BLaER1 treated with 17β-estradiol and CSF1 and Interleukin-3, amounts not matched to agents 10 nM and 100 nM (cell line): ENCODE measurements at regions not wholly inside any gene's neighbourhood (a gene's known extent, or its start where the extent isn't known, plus 50 kb on each side); places are given as distances from the start of the nearest gene placed in this dataset.

Experiments
- H3K27ac ChIP-seq, 11 experiments: shearing (Covaris generic); formaldehyde crosslinking; 2 replicates each; pipeline ENCODE4 v1.8.1; 2022
- H3K27me3 ChIP-seq, 11 experiments: shearing (Covaris generic); formaldehyde crosslinking; 2 replicates each; pipeline ENCODE4 v1.8.1; 2022
- H3K36me3 ChIP-seq, 11 experiments: shearing (Covaris generic); formaldehyde crosslinking; 2 replicates each; pipeline ENCODE4 v1.8.1; 2022
- H3K4me1 ChIP-seq, 10 experiments: shearing (Covaris generic); formaldehyde crosslinking; 2 replicates each; pipeline ENCODE4 v1.8.1; 2022
- H3K4me2 ChIP-seq, 11 experiments: shearing (Covaris generic); formaldehyde crosslinking; 2 replicates each; pipeline ENCODE4 v1.8.1; 2022
- H3K4me3 ChIP-seq, 10 experiments: shearing (Covaris generic); formaldehyde crosslinking; 2 replicates each; pipeline ENCODE4 v1.8.1; 2022
- H3K9ac ChIP-seq, 11 experiments: shearing (Covaris generic); formaldehyde crosslinking; 2 replicates each; pipeline ENCODE4 v1.8.1; 2022
- H3K9me3 ChIP-seq, 11 experiments: shearing (Covaris generic); formaldehyde crosslinking; replicated peaks in 1 of 11; 2 replicates each; pipeline ENCODE4 v1.8.1; 2022
- H4K20me1 ChIP-seq, 11 experiments: shearing (Covaris generic); formaldehyde crosslinking; 2 replicates each; pipeline ENCODE4 v1.8.1; 2022
- Cebpa-rat ChIP-seq, 11 experiments: shearing (Covaris generic); IDR thresholded peaks; 2 replicates each; pipeline ENCODE4 v1.8.1; 2022

DNA sequence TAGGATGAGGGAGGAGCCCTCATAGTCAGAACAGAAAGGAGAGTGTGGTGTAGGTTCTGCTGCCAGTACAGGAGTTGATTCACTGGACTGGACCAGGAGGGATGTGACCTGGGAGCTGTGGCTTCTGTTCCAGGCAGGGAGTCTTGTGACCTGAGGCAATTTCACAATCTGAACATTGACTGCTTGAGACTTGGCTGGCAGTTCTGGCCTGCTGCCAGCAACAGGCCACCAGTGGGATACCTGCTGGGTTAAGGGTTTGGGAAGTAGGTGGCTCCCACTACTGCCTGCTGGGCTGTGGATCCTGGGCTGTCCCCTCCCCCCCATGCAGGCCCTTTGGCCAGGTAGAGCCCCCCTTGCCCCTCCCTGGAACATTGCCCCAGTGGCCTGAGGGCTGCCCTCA, 268.6 kb upstream of the ARRDC3 start:
- H3K27me3 ChIP-seq, result no peaks in the 10 kb centered on the region
- no peaks in the 10 kb centered on the region for H3K36me3 ChIP-seq
- no peak overlapping the region for H3K4me3 ChIP-seq
- no peaks in the 10 kb centered on the region for H3K4me1 ChIP-seq
- no peaks in the 10 kb centered on the region for H4K20me1 ChIP-seq
- TF ChIP-seq Cebpa-rat (IDR thresholded peaks at IDR 0.05), result no peak
- no peak overlapping the region for H3K4me2 ChIP-seq
- H3K27ac ChIP-seq, result no peak overlapping the region
- no peak overlapping the region for H3K9ac ChIP-seq
- H3K9me3 ChIP-seq, result peaks cover 12 to 32% (median 24%) of the 10 kb centered on the region in 11 experiments; a peak in 21 of 22 replicates

DNA sequence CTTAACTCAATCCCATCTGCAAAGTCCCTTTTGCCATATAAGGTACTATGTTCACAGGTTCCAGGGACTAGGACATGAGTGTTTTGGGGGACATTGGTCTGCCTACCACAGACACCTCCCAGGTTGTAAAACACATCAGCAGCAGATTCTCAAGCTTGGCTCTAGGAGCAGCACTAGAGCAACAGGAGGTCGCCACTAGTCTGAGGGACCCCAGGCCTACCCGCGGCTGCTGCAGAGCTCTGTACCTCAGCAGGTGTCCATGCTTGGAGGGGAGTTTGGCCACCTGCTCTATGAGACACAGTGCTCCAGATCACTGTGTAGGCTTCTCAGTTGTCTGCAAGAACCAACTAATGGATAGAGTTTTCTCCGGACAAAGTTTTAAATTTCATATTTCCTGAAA, 262.2 kb upstream of the ARRDC3 start:
- no peak overlapping the region for H3K4me3 ChIP-seq
- no peaks in the 10 kb centered on the region for H3K27me3 ChIP-seq
- H3K4me2 ChIP-seq, result no peak overlapping the region
- H3K9me3 ChIP-seq, result no peaks in the 10 kb centered on the region
- H3K9ac ChIP-seq, result no peak overlapping the region
- TF ChIP-seq Cebpa-rat (IDR thresholded peaks at IDR 0.05), result no peak
- no peaks in the 10 kb centered on the region for H4K20me1 ChIP-seq
- no peaks in the 10 kb centered on the region for H3K4me1 ChIP-seq
- no peak overlapping the region for H3K27ac ChIP-seq
- H3K36me3 ChIP-seq, result no peaks in the 10 kb centered on the region

DNA sequence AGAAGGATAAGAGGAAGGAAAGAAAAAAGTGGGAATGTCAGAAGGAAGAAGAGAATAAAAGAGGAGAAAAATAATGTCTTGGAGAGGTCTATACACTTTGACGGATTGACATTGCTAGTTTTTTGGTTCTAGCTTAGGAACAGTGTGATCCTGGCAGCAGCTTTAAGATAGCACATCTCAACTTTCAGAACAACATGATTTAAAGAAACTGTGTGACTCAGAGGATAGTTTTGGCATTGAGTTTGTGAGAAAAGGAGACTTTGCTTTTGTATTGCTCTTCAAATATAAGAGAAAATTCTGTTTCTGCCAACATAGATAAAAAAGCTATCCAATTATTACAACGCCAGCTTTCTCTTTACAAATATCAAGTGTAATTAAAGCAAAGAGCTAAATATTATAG, 260.7 kb upstream of the ARRDC3 start:
- TF ChIP-seq Cebpa-rat (IDR thresholded peaks at IDR 0.05), result no peak
- no peaks in the 10 kb centered on the region for H3K4me1 ChIP-seq
- no peaks in the 10 kb centered on the region for H3K27me3 ChIP-seq
- no peaks in the 10 kb centered on the region for H3K9me3 ChIP-seq
- no peaks in the 10 kb centered on the region for H4K20me1 ChIP-seq
- no peak overlapping the region for H3K9ac ChIP-seq
- H3K4me3 ChIP-seq, result no peak overlapping the region
- H3K36me3 ChIP-seq, result no peaks in the 10 kb centered on the region
- H3K4me2 ChIP-seq, result no peak overlapping the region
- no peak overlapping the region for H3K27ac ChIP-seq

DNA sequence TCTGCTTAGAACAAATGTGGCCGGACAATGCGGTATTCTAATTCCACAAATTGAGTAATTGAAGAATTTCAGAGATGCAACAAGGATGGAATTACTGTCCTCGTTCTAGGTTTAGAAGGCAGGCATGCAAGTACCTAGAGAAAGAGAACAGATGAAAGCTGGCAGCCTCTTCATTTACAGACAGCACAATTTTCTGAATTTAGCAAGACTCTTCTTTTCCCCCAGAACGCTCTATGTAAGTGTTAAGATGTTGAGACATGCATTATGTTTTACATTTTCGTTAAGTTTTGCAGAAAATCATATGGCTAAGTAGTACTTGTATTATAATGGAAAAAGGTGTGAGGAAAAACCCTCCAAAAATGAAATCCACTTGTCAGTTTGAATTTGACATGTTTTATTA, 259.5 kb upstream of the ARRDC3 start:
- H3K27me3 ChIP-seq, result no peaks in the 10 kb centered on the region
- H3K4me2 ChIP-seq, result no peak overlapping the region
- no peaks in the 10 kb centered on the region for H3K36me3 ChIP-seq
- no peak overlapping the region for H3K9ac ChIP-seq
- H4K20me1 ChIP-seq, result no peaks in the 10 kb centered on the region
- no peak overlapping the region for H3K27ac ChIP-seq
- H3K4me1 ChIP-seq, result no peaks in the 10 kb centered on the region
- TF ChIP-seq Cebpa-rat (IDR thresholded peaks at IDR 0.05), result no peak
- H3K4me3 ChIP-seq, result no peak overlapping the region
- no peaks in the 10 kb centered on the region for H3K9me3 ChIP-seq

DNA sequence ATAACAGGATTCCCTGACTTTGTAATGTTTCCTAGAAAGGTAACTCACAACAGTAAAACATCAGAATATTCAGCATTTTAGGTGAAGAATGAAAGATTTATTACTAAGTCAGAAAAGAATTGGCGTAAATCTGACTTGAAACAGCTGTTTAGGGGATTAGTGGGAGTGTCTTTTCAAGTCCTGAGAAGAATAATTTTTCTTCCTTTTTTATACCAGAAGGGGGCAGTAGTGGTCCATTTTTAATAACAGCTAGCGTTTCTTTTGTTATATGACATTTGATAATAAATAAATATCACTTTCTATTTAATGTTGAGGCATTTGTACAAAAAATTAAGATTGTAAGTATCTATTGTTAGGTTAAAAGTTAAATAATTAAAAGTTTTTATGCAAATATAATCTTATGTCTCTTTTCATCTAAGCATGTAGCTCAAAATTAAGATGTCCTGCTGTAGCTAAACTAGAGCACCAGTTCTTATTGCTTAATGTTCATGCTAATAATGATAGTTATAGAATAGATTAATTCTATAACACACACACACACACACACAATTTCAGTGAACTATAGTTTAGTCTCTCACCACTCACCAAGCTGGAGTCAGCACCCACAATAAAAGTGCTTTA, 258.7 kb upstream of the ARRDC3 start:
- no peaks in the 10 kb centered on the region for H3K27me3 ChIP-seq
- no peaks in the 10 kb centered on the region for H3K4me1 ChIP-seq
- H3K4me2 ChIP-seq, result no peak overlapping the region
- no peaks in the 10 kb centered on the region for H3K9me3 ChIP-seq
- H4K20me1 ChIP-seq, result no peaks in the 10 kb centered on the region
- TF ChIP-seq Cebpa-rat (IDR thresholded peaks at IDR 0.05), result no peak
- no peak overlapping the region for H3K9ac ChIP-seq
- no peak overlapping the region for H3K4me3 ChIP-seq
- H3K36me3 ChIP-seq, result no peaks in the 10 kb centered on the region
- H3K27ac ChIP-seq, result no peak overlapping the region

DNA sequence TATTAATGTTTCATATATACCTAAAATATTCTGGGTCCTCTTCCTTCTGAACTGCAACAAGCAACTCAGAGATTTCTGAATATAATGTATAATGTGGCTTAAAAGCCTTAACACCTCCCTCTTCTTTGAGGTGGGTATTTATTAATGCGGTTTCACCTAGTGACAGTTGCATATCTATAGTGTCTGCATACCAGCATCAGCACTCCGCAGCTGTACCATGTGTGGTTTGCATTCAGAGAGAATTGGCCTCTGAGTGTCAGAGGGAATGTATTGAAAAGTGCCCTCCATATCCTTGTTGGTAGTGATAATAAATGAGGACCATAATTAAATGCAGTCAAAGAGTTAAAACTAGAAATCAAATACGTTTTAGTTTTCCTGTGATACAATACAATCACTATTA, 256.6 kb upstream of the ARRDC3 start:
- no peak for TF ChIP-seq Cebpa-rat (IDR thresholded peaks at IDR 0.05)

DNA sequence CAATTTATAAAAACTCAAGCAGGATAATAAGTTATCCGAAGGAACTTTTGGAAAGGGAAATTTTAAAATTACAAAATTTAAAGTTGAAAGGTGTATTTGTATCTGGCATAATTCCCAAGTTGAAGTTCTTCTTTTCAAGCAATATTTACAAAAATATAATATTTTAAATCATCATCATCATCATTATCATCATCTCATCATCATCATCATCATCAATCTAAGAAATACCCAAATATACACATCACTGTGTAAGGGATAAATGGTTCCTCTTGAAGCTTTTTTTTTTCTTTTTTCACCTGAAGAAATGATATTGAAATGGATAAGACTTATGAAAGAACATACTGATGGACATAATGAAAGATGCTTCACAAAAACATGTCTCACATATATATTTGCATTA, 254.9 kb upstream of the ARRDC3 start:
- TF ChIP-seq Cebpa-rat (IDR thresholded peaks at IDR 0.05), result no peak
- H3K9me3 ChIP-seq, result no peaks in the 10 kb centered on the region
- H3K27ac ChIP-seq, result no peak overlapping the region
- no peaks in the 10 kb centered on the region for H4K20me1 ChIP-seq
- no peak overlapping the region for H3K9ac ChIP-seq
- no peak overlapping the region for H3K4me2 ChIP-seq
- H3K4me1 ChIP-seq, result no peaks in the 10 kb centered on the region
- H3K27me3 ChIP-seq, result no peaks in the 10 kb centered on the region
- no peak overlapping the region for H3K4me3 ChIP-seq
- H3K36me3 ChIP-seq, result no peaks in the 10 kb centered on the region

More for the DNA sequence above, 256.6 kb upstream of the ARRDC3 start:
- Histone ChIP-seq H3K36me3 (no peaks in the 10 kb centered on the region), H3K4me1 (no peaks in the 10 kb centered on the region), H3K9me3 (no peaks in the 10 kb centered on the region), H3K4me2 (no peak overlapping the region), H4K20me1 (no peaks in the 10 kb centered on the region), H3K27me3 (no peaks in the 10 kb centered on the region), H3K4me3 (no peak overlapping the region), H3K27ac (no peak overlapping the region), H3K9ac (no peak overlapping the region)

DNA sequence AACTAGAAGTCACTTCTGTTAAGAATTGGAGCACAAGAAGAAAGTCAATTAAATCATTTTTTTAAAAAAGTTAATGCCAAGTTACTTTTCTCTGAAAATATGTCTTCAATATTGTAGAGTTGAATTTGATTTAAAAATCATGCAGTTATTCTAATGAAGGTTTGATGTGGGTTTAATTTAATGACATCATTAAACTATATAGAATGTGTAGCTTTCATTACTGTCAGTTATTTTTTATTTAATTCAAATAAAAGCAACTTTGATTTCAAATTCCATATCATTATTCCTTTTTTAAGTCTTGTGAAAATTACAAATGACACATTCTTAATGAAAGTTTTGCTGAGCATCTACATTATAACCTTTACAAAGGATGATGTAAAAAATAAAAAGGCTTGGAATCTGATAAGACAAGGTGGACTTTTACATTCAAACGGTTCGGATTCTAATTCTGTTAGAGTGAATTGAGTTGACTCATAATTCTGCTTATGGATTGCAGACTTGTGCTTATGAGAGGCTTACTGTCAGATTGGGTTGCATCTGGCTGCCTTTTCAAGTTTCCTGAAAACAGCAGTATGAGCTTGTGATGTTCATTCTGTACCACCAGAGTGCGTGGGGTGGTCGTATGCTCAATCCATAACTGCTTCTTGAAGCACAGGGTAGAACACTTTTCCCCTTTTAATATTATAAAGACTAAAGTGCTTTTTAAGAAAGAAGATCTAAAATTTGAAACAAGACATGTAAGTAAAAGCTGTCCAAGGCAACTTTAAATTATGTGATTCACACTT, 253.0 kb upstream of the ARRDC3 start:
- H3K4me2 ChIP-seq, result no peak overlapping the region
- TF ChIP-seq Cebpa-rat (IDR thresholded peaks at IDR 0.05), result no peak

DNA sequence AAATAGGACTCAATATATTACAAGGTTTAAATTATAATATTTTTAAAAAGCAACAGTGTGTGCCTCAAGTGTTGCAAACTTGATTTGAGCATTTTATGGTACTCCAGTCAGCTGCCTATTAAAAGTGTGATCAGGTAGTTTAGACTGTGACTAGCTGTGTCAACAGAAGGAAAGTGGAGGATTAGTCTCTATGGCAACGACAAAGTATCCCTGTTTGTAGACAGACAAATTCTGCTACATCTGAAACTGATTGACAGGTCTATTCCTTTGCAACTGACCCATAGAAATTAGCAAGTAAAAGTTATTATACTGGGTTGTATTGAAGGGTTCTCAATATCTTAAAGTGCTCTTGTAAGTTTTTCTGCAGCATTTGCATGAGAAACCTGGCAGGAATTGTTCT, 249.8 kb upstream of the ARRDC3 start:
- Histone ChIP-seq H3K9ac (no peak overlapping the region), H3K27me3 (no peaks in the 10 kb centered on the region), H3K4me1 (no peaks in the 10 kb centered on the region), H3K27ac (no peak overlapping the region), H3K36me3 (no peaks in the 10 kb centered on the region), H3K4me3 (no peak overlapping the region), H3K9me3 (no peaks in the 10 kb centered on the region), H4K20me1 (no peaks in the 10 kb centered on the region; a peak in 1 of 22 replicates), H3K4me2 (no peak overlapping the region)
- no peak for TF ChIP-seq Cebpa-rat (IDR thresholded peaks at IDR 0.05)

More for the DNA sequence above, 253.0 kb upstream of the ARRDC3 start:
- no peaks in the 10 kb centered on the region for H3K36me3 ChIP-seq
- no peaks in the 10 kb centered on the region for H4K20me1 ChIP-seq
- no peak overlapping the region for H3K27ac ChIP-seq
- no peak overlapping the region for H3K9ac ChIP-seq
- H3K9me3 ChIP-seq, result no peaks in the 10 kb centered on the region
- H3K4me1 ChIP-seq, result no peaks in the 10 kb centered on the region
- no peak overlapping the region for H3K4me3 ChIP-seq
- H3K27me3 ChIP-seq, result no peaks in the 10 kb centered on the region

DNA sequence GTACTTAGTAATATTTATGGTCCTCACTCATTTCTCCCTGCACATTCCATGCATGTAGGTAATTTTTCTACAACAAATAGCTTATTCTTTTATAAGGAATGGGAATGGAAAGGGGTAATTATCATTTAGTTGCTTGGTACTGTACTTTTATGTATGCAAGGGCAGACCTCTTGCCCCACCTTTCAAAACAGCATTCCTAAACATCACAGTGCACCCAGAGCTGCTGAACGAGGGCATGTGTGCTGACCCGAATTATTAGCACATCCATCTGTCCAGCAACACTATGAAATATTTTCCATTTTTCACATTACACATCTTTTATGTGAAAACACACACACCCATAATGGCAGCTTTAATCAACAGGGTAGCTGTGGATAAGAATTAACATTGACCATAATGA, 228.6 kb upstream of the ARRDC3 start:
- Histone ChIP-seq H3K9me3 (peaks cover 0 to 24% (median 0%) of the 10 kb centered on the region in 11 experiments; a peak in 8 of 22 replicates), H4K20me1 (no peaks in the 10 kb centered on the region), H3K4me1 (0 out of 20 replicates have a peak, but pooled peaks cover 0 to 6% (median 0%) of the 10 kb centered on the region in 10 experiments), H3K36me3 (no peaks in the 10 kb centered on the region), H3K4me2 (no peak overlapping the region), H3K27ac (no peak overlapping the region), H3K9ac (no peak overlapping the region), H3K4me3 (no peak overlapping the region), H3K27me3 (no peaks in the 10 kb centered on the region)
- TF ChIP-seq Cebpa-rat (IDR thresholded peaks at IDR 0.05), result no peak
